ENCODE measurements at regions not wholly inside any gene's neighbourhood (a gene's known extent, or its start where the extent isn't known, plus 50 kb on each side); places are given as distances from the start of the nearest gene placed in this dataset.

- TF ChIP-seq POLR2A (IDR thresholded peaks at IDR 0.05; ENCODE audit: low read depth, low read length), result no peak
- TF ChIP-seq POLR2AphosphoS5 (IDR thresholded peaks at IDR 0.05; ENCODE audit: low read depth, low read length), result no peak
- no peak for TF ChIP-seq TAF1 (IDR thresholded peaks at IDR 0.05; ENCODE audit: borderline replicate concordance, low read depth, low read length)
These were observed 243.2 kb upstream of the RGMB start for GRCh38 chr5:98530224-98530623.

Measured in GM12892 (cell line).